Hematopoietic multipotent progenitor cell treated with erythropoietin and hydrocortisone succinate and interleukin-3 and kit ligand, for 15 days (in vitro differentiated cells): ENCODE measurements at regions not wholly inside any gene's neighbourhood (a gene's known extent, or its start where the extent isn't known, plus 50 kb on each side); places are given as distances from the start of the nearest gene placed in this dataset.
"Not testable (repeated sequence)": the region's sequence is repeated elsewhere in the genome, so short reads cannot be mapped to it uniquely, and the experiment has no call there.

Source experiments
- DNase-seq: peaks from one replicate; pipeline ENCODE4 v3.0.0-alpha.2; 2015; ENCODE audit warnings: low spot score

DNA sequence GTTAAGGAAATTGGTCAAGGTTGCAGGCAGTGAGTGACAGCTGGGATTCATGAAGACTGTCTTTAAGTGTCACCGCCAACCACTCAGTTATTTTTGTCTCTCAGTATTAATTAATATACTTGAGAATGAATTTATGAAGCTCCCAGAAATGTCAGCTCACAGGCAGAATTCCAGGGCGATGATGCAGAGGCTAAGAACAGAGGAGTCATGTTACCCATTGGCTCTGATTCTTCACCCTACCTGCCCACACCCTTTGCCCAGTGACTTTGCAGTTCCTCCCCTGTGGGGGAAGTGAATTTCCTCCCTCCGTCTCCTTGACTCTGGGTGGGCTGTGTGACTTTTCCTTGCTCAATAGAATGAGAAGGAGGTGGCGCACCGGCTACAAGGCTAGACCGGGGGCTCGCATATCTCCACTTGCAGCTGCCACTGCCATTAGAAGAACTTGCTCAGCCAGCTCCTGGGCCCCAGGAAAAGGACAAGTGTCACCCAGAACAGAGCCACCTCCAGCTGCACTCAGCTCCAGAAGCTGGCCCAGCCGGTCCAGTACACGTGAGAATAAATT, 157.1 kb upstream of the PRKCQ start:
- no peak for DNase-seq

DNA sequence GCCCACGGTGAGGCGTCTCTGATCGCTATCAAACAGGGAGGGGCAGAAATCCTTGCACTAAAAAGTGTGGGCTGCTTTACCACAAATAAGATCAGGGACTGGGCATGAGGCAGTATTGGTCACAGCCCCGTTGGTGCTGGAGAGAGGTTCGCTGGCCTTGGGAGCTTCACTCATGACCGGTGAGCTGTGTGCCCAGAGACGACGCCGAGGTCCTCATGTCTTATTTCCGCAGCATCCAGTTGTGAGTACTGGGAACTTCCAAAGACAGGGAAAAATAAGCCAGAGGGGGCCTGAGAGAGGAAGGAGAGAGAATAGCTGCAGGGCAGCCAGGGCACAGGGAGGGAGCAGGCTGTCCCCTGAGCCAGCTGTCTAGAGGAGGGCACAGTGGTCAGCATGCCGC, 154.2 kb upstream of the PRKCQ start:
- no peak for DNase-seq

DNA sequence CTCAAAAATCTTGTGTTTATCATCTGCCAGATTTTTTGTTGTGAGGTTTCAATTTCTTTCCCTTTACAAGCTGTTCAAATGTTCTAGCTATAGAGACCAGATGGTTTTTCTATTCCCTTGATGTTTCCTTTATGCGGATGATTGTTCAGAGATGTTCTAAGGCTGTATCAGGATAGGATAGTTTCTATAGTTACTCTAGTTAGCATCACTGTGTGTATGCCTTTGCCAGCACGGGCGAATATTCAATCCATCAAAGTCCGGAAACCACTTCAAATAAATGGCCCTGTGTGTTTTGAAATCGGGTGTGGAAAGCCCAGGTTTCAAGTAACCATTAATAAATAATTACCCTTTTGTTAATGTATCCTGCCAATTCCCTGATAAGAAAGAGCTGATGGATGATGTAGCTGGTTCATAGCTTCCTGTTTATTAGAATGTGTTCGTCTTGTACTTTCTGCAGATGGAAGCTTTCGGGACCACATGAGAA, 149.8 kb upstream of the PRKCQ start:
- no peak for DNase-seq

DNA sequence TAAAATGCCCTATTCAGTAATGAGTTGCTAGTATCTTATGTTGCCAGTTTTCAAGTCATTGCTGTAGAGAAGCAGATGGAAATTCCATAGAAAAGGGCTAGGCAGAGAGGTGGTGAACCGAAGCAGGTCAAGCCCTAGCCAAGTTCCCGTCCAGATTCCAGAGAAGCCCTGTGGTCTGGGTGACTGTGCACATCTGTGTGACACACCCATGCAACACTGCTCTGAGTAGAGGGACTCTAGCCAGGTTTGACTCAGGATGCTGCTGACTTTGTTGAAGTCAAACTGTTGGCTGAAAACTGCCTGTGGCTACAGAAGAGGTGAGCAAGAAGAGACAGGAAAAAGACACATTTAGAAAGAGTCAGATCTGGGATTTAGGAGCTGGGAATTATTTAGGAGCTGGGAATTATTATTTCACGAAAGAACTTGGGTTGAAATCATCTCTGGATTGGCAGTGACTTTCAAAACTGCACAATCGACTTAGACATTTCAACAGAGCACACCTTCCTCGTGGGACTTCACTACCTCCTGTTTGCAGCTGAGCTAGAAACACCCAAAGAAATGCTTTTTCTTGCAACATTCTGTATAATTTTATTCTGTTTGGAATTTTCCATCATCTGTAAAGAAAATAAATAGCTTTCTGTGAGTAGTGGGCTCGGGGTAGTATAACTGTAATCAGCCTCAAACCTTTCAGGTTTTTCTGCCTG, 149.1 kb upstream of the PRKCQ start:
- DNase-seq = no peak

DNA sequence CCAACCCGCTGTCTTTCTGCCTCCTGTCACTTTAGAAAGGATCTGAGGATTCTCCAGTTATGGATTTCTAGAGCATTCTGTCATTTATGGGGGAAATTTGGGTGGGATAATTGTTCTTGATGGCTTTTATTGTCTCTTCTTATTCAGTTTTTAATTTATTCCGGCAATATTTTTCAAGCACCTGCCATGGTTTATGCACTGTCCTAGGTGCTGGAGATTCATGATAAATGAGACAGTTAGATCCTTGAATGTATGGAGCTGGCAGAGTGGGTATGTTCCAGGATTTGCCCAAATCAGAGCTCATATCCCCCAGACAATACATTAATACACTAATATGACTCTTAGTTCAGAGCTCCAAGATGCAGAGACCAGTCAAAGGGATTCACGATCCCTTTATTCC, 146.8 kb upstream of the PRKCQ start:
- no peak for DNase-seq

DNA sequence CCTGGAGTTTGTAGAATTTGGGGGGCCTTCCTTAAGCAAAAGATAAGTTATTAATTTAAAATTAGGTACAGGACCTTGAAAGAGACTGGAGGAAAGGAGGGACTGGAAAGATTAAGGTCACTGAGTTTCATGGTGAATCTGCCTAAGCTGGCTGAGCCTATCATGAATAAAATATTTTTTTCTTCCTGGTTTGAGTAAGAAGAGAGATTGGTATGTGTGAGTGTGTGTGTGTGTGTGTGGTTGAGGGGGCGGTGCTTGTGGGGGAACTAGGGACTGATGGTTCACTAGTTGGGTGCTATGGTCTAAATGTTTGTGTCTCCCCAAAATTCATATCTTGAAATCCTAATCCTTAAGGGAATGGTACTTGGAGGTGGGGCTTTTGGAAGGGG, 142.5 kb upstream of the PRKCQ start:
- no peak for DNase-seq

DNA sequence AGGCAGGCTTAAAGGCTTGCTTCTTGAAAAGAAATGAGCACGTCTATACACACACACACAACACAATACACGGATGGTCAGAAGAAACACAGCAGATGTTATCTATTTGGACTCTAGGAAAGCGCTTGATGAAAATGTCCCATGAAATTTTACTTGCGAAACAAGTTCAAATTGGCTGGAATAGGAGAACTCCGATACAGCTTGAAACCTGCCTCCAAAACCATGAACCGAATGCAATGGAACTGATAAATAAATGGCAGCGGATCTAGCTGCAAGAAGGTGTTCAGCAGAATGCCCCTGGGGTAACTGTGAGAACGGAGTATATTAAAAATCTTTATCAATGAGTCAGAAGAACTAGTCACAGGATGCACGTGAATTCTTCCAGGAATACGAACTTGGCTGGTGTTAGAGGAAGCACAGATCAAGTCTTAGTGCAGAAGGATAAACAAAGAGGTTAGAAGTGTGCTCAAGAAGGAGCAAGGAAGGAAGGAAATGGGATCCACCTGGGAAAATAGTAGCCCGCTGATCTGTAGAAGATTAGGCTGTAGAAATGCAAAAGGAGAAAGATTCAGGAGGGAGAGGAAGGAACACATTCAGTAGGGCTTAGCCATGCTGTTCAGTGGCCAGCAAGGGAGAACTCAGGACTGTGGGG, 142.0 kb upstream of the PRKCQ start:
- no peak for DNase-seq

DNA sequence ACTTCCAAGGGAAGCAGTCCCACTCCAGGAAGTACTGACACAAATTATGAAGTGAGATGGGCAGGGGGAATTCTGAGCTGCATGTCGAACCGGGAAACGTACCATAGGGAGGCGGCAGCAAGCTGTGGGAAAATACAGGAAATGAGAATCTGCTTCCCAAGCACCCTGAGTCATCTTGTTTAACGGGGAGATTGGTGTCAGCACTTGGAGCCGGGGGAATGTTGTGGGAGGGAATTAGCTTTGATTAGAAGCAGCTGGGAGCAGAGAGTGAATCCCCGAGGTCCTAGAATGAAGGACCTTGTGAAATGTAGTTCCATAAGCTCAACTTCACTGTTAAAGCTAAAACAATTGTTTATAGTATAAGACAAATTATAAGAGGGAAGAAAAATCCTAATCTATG, 141.4 kb upstream of the PRKCQ start:
- no peak for DNase-seq

DNA sequence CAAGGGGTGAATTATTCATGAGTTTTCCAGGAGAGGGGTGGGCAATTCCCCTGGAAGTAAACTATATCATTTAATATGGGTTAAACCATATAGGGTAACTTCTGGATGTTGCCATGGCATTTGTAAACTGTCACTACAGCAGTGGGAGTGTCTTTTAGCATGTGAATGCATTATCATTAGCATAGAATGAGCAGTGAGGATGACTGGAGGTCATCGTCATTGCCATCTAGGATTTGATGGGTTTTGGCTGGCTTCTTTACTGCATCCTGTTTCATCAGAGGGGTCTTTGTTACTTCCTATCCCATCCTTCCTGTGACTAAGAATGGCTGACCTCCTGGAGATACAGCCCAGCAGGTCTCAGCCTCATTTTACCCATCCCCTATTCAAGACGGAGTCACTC, 139.5 kb upstream of the PRKCQ start:
- DNase-seq = no peak

DNA sequence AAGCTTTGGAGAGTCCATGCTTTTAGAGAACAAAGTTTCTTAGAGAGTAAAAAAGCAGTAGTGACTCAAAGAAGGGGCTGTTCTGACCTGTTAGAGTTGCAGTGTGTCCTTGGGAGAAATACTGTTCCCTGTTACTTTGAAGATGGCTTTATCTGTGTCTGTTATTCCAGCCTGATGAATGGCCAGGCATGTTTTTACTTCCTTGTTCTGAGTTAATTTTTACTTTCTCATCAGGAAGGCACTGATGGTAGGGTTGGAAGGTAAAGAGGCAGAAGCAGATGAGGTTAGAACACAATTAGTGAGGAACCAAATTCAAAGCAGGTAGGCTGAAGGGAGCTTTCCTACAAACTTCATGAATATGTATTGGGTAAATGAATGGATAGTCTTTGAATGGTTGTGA, 138.5 kb upstream of the PRKCQ start:
- DNase-seq = no peak

DNA sequence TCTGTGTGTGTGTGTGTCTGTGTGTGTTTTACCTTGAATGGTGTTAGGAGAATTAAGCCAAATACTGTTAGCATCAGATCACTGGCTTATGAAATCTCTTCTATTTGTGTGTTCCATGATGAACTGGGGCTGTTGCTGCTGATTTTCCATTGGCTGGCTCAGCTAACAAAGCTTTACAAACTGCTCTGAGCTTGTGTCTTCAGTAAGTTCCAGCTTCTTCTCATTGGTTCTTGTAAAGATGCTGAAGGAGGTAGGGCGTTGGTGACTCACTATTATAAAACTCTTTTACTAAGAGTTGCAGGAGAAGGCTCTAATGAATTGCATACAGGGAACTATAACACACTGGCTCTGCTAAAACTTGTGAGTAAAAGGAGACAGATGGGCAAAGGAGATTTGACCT, 136.4 kb upstream of the PRKCQ start:
- no peak for DNase-seq

DNA sequence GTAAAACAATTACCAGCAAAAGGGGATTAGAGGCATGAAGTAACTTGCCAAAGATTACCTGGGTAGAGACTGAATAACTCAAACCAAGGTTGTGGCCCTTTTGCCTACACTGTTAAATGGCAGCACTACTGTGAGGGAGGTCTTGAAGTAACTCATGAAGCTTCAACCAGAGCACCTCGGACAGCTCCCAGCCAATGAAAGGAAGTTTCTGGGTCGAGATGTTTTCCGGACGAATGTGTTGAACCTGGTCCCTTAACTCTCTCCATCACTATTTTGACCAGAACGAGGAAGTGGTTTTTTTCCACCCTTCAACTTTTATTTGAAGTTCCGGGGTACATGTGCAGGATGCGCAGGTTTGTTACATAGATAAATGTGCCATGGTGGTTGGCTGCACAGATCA, 133.6 kb upstream of the PRKCQ start:
- no peak for DNase-seq

DNA sequence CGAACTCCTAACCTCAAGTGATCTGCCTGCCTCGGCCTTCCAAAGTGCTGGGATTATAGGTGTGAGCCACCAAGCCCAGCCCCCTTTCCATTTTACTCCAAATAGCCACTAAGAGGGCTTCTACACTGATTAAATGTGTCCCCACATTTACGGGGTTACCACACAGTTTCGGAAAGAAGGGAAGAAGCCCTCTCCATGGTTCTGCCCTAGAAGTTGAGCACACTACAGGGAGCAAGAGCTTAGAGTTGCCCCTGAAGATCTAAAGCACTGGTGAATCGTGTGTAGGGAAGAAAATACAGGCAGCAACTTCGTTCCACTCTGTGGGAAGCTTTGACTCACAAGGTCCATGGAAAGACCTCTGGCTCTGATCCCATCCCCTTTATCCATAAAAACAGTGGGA, 133.0 kb upstream of the PRKCQ start:
- no peak for DNase-seq

DNA sequence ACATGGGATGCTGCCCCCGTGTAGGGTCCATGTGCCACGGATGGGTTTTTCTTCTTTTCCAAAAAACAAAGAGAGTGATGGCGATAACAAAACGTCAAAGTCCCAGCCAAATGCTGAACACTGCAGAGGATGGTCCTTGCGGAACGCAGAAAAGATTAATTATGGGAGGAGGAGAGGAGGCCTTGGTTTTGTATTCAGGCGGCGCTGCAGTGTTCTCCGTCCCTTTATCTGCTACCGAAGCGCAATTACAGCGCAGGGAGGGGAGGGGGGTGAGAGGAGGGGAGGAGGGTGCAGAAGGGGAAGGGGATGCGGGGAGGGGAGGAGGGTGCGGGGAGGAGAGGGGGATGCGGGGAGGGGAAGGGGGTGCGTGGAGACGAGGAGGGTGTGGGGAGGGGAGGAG, 131.8 kb upstream of the PRKCQ start:
- DNase-seq = no peak

DNA sequence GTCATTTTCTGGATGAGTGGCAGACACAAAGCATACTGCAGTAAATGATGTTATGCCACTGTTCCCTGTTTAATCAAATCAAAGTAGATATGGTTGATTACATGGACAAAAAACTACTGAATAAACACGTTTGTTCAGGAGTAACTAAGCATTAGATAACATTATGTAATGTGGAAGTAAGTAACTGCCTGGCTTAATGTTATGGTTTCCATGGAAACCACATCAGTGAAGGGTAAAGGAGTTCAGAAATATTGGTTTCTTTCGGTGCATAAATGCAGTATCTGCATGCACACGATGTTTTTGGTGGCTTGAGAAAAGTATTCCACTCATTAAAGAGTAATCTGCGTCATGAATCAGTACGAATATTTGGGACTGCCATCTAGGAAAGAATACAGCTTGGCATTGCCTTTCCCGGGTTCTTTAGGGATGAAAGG, 131.3 kb upstream of the PRKCQ start:
- DNase-seq = no peak

DNA sequence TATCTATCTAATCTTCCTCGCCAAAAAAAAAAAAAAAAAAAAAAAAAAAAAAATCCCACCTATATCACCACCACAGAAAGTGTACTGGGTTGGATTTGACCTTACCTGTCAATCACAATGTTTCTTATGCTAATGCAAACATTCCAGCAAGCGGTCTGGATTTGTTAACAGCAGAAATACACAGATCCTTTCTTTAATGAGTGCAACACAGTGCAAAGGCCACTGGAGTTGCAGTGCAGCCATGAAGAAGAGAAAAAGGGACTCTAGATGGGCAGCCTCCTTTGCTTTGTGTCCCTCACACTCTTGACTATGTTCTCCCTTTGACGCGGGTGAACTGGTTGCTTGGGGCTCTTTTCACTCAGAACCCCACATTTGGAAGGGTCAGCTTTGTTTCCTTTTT, 127.3 kb upstream of the PRKCQ start:
- no peak for DNase-seq

DNA sequence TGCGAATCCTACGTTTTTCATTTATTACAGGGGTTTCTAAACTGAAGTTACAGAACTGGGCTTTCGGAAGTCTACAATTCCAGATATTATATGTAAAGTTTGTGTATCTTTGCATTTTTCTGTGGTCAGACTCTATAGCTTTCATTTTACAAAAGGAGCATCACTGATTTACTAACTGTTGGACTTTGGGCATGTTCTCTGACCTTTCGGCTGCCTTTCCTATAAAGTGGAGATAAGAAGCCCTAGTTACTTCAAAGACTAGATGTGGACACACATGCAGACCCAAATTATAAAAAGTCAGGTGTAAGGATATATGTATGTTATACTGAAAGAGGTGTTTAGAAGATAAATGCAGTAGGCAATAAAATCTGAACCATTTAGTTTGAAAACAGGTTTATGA, 126.6 kb upstream of the PRKCQ start:
- DNase-seq = no peak

DNA sequence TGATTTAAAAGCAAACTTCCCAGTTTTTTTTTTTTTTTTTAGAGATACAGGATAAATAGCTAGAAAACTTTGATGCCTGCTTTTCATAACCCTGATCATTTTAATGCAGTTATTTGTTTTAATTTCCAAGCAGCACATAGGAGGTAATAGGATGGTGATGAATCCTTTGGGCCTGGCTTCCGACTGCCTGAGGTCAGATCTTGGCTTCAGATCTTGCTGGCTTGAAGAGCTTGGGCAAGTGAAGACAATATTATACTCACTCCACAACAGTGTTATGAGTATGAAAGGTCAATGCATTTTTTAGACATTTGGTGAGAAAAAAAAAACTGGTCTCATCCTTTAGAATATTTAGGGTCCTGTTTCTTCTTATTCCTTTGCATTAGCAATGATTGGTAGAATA, 124.8 kb upstream of the PRKCQ start:
- DNase-seq = no peak

DNA sequence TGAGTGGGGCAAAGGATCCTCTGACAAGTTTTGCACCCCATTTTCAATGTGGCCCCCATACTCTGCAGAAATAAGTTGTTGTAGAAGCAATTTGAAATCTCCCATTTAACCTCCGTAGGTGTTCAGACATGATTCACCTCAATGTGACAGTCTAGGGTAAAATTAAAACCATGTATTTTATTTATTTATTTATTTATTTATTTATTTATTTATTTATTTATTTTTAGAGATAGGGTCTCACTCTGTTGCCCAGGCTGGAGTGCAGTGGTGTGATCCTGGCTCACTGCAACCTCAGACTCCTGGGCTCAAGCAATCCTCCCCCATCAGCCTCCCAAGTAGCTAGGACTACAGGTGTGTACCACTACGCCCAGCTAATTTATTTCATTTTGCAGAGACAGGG, 122.8 kb upstream of the PRKCQ start:
- not testable (repeated sequence) for DNase-seq

DNA sequence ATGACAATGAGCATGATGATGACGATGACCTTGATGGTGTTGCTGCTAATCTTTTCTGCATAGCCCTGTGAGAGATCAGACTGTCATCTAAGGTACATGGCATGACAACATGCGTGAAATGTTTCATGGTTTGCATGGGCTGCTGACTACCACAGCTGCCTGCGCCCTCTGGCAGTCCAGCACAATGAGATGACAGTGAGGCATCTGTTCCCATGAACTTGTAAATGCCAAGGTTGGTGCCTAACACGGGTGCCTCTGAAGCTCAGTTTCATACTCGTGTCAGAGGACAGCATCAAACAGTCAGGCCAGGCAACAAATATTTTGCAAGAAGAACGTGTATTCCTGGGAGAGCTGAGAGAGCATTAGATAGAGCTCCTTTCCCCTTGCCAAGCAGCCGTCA, 122.0 kb upstream of the PRKCQ start:
- no peak for DNase-seq

DNA sequence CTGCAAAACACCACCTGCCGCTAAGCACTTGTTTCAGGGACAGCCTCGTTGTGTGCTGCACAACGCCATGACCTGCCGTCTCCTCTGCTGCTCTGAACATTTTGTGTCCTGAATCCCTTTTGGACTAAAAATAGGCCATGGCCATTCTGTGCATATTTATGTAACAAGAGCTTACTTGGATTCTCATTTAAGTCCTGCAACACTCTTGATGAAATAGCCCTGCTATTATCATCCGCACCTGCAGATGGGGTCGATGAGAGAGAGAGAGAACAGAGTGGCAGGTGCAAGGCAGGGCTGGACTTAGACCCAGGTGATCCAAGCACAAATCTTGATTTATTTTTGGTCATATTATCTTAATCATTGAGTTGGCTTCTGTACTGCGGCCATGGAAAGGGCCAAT, 121.2 kb upstream of the PRKCQ start:
- no peak for DNase-seq

DNA sequence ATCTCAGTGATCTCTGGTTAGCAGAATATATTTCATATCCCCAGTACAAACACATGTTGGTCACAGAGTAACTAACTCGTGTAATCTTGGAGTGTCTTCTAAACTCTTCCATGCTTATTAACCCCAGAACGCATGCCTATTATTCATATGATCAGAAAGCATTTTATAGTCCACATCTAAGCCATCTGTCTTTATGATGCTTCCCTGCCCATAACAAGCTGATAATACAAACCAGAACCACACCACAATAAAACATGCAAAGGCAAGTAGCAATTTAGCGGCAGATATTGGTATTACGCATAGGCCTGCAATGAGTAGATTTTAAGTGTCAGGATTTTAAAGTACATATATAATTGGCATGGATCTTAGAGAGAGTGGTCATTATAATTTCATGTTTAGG, 120.0 kb upstream of the PRKCQ start:
- no peak for DNase-seq

DNA sequence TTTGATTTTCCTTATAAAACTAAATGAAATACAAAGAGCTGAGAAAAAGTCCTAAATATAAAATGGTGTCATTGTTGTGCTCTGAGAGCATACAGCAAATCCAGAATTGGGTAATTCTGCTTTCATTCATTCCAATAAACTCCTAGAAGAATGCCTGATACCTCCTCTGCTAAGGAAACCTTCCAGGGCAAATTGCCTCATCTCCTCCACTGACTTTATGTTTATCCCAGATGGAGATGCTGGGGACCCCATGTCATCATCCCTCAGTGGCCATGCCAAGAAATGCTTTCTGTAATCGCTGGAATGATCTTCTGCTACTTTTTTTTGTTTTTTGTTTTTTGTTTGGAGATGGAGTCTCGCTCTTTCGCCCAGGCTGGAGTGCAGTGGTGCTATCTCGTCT, 119.3 kb upstream of the PRKCQ start:
- DNase-seq = no peak

DNA sequence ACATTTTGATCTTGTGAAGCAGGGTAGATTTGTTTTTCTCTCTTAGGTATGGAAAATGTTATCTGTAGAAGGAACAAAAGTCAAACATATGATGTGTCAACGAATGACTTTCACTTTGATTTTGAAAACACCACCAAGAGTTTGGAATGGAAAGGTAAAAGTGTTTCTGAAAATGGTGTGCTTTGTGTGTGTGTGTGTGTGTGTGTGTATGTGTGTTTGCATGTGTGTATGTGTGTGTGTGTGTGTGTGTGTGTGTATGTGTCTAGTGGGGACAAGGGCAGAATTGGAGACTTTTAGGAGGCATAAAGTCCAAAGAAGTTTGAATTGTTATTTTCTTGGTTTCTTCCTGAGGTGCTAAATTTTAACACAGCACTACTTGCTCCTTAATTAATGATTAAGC, 115.4 kb upstream of the PRKCQ start:
- no peak for DNase-seq
